C4-2B (cell line): ENCODE measurements at regions not wholly inside any gene's neighbourhood (a gene's known extent, or its start where the extent isn't known, plus 50 kb on each side); places are given as distances from the start of the nearest gene placed in this dataset.
"Not testable (repeated sequence)": the region's sequence is repeated elsewhere in the genome, so short reads cannot be mapped to it uniquely, and the experiment has no call there.

ENCODE experiments used
- H3K27ac ChIP-seq: fragments of 450-650 bp; 2 replicates; pipeline ENCODE4 v1.5.1; 2017
- CTCF ChIP-seq: fragments of 450-650 bp; conservative IDR thresholded peaks from 2 replicates; pipeline ENCODE4 v1.5.1; 2017; ENCODE audit warnings: mild to moderate bottlenecking

GRCh38 chr20:30671120-30671519 lies 586.3 kb upstream of the DEFB115 start:
- not testable (repeated sequence) for H3K27ac ChIP-seq

GRCh38 chr20:30675988-30676564 lies 581.4 kb upstream of the DEFB115 start:
- H3K27ac ChIP-seq: not testable (repeated sequence)

GRCh38 chr20:30682236-30682635 lies 575.2 kb upstream of the DEFB115 start:
- H3K27ac ChIP-seq: not testable (repeated sequence)

- not testable (repeated sequence) for H3K27ac ChIP-seq
Measured at GRCh38 chr20:30712861-30713260, 544.6 kb upstream of the DEFB115 start.

GRCh38 chr20:30719415-30720199 lies 537.9 kb upstream of the DEFB115 start:
- not testable (repeated sequence) for H3K27ac ChIP-seq

GRCh38 chr20:30723511-30723910 lies 534.0 kb upstream of the DEFB115 start:
- H3K27ac ChIP-seq: peak overlapping the region; percentile 68

GRCh38 chr20:30723934-30724687 lies 533.4 kb upstream of the DEFB115 start:
- peak overlapping the region; percentile 68 for H3K27ac ChIP-seq
- peak; percentile 39 for TF ChIP-seq CTCF

- H3K27ac ChIP-seq: peak overlapping the region; percentile 68
Measured at GRCh38 chr20:30724688-30725074, 532.8 kb upstream of the DEFB115 start.

- H3K27ac ChIP-seq: not testable (repeated sequence)
Measured at GRCh38 chr20:30725188-30725587, 532.3 kb upstream of the DEFB115 start.

GRCh38 chr20:30728271-30728885 lies 529.1 kb upstream of the DEFB115 start:
- not testable (repeated sequence) for H3K27ac ChIP-seq
